Hematopoietic multipotent progenitor cell treated with erythropoietin and hydrocortisone succinate and interleukin-3 and kit ligand, for 4 days (in vitro differentiated cells): ENCODE measurements at regions not wholly inside any gene's neighbourhood (a gene's known extent, or its start where the extent isn't known, plus 50 kb on each side); places are given as distances from the start of the nearest gene placed in this dataset.
"Not testable (repeated sequence)": the region's sequence is repeated elsewhere in the genome, so short reads cannot be mapped to it uniquely, and the experiment has no call there.

Experiments used
- DNase-seq: peaks from one replicate; pipeline ENCODE4 v3.0.0-alpha.2; 2015

- no peak for DNase-seq
Observed at GRCh38 chr1:76687307-76688175, 179.7 kb upstream of the ST6GALNAC5 start.

- DNase-seq, result no peak
Observed at GRCh38 chr1:76690766-76691165, 176.5 kb upstream of the ST6GALNAC5 start.

- DNase-seq, result no peak
Observed at GRCh38 chr1:76695535-76695934, 171.7 kb upstream of the ST6GALNAC5 start.

DNA sequence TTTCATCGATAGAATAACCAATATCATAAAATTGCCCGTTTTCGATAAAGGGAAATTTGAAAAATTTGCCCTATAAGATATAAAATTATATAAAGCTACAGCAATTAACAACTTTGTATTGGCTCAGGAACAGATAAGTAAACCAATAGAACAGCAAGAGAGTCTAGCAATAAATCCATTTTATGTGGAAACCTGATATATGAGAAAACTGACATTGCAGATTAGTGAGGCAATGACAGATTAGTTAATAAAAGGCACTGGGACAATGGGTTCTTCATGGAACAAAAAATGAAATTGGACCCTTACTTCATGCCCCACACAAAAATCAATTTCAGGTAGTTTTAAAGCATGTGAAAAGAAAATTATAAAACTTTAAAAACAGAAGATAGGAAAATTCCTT, 169.9 kb upstream of the ST6GALNAC5 start:
- DNase-seq, result no peak

DNA sequence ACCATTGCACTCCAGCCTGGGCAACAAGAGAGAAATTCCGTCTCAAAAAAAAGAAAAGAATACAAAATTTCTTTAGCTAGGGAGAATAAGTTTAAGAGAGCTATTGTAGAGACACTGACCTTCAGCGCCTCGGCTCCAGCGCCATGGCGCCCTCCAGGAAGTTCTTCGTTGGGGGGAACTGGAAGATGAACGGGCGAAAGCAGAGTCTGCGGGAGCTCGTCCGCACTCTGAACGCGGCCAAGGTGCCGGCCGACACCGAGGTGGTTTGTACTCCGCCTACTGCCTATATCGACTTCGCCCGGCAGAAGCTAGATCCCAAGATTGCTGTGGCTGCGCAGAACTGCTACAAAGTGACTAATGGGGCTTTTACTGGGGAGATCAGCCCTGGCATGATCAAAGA, 167.6 kb upstream of the ST6GALNAC5 start:
- DNase-seq, result not testable (repeated sequence)

GRCh38 chr1:76700200-76700599, 167.1 kb upstream of the ST6GALNAC5 start:
- not testable (repeated sequence) for DNase-seq

DNA sequence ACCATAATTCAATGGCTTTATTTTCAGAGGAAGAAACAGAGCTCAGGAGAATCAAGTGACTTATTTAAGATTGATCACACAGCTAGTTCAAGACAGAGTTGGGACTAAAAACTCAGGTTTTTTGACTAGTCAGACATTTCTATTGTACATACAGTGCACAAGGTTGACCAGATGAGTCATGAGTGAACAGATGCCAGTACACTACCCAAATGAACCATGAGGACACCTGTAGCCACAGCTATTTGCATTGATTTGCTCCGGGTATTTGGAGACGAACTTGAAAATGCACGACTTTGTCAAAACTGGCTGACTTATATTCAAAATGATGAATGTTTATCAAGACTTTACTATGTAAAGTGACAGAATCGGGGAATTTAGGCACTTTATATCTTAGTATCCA, 161.7 kb upstream of the ST6GALNAC5 start:
- no peak for DNase-seq

DNA sequence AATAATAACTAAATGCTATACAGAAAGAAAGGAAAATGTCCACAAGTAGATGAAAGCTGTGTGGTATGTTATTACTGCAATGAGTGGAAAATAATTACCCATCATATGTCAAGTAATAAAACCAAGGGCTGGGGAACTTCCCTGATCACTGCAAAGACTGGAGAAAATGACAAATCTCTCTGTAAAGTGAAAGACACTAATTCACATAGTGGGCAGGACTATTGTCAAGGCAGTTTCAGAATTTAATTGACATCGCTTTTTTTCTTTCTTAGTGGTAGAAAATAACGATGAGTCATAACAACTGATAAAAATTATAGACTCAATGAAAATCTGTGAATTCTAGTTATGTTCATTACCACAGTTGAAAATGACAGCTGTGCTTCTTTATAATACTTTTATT, 153.7 kb upstream of the ST6GALNAC5 start:
- DNase-seq, result no peak

DNA sequence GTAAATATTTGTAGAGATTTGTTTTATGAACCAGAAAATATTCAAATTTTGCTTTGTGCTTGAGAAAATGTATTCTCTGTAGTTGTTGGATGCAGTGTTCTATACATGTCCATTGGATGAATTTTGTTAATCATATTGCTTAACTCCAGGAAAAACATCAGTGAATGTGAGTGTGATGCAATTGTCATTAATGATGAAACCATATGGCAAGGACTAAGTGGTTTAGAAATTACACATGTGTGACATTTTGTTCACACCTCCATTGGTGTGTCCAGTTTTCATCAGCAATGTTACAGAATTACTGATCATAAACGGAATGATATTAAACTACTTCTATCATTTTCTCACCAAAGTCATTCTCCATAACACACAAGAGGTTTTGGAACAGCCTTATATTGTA, 151.8 kb upstream of the ST6GALNAC5 start:
- DNase-seq, result no peak

- no peak for DNase-seq
Observed at GRCh38 chr1:76723949-76724348, 143.3 kb upstream of the ST6GALNAC5 start.

GRCh38 chr1:76724816-76725215, 142.5 kb upstream of the ST6GALNAC5 start:
- DNase-seq, result no peak

GRCh38 chr1:76725864-76726619, 141.2 kb upstream of the ST6GALNAC5 start:
- DNase-seq, result no peak

- no peak for DNase-seq
Observed at GRCh38 chr1:76727520-76727919, 139.8 kb upstream of the ST6GALNAC5 start.

DNA sequence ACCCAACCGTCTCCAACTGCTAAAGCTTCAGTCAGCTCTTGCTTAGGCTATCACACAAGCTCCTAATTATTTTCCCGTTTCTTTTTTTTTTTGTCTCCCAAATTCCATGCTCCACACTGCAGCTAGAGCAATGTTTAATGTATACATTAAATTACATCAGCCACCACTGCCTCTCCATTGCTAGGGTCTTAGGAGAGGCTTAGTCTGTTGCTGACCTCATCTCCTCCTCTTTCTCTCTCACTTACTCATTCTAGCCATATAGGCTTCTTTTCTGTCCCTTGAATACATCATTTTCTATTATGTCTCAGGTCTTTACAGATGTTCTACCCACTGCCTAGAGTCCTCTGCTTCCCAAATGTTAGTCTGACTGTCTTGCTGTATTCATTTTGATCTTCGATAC, 138.1 kb upstream of the ST6GALNAC5 start:
- DNase-seq, result no peak

DNA sequence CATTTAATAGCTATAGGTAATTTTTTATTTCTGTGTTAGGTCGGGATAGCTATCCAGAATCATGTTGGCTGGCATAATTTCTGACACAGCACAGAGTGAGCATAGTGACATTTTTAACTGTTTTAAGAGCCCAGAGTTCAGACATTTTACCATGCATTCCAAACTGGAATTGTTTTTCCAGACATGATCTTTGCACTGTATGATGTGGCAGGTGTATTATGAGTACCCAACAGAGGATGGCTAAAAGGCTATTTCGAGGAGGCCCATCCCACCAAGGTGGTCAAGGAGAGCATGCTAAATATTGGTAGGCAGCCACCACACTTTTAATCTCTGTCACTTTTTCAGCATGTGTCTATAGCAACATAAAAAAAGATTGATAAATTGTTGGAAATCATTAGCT, 137.3 kb upstream of the ST6GALNAC5 start:
- no peak for DNase-seq

- not testable (repeated sequence) for DNase-seq
Observed at GRCh38 chr1:76738355-76738754, 128.9 kb upstream of the ST6GALNAC5 start.

DNA sequence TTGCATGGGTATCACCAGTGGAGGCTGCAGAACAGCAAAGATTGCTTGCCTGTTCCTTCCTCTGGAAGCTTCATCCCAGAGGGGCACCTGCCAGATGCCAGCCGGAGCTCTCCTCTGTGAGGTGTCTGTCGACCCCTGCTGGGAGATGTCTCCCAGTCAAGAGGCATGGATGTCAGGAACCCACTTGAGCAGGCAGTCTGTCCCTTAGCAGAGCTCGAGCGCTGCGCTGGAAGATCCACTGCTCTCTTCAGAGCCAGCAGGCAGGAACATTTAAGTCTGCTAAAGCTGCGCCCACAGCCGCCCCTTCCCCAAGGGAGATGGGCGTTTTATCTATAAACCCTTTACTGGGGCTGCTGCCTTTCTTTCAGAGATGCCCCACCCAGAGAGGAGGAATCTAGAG, 126.3 kb upstream of the ST6GALNAC5 start:
- DNase-seq, result not testable (repeated sequence)

GRCh38 chr1:76744989-76745388, 122.3 kb upstream of the ST6GALNAC5 start:
- no peak for DNase-seq

DNA sequence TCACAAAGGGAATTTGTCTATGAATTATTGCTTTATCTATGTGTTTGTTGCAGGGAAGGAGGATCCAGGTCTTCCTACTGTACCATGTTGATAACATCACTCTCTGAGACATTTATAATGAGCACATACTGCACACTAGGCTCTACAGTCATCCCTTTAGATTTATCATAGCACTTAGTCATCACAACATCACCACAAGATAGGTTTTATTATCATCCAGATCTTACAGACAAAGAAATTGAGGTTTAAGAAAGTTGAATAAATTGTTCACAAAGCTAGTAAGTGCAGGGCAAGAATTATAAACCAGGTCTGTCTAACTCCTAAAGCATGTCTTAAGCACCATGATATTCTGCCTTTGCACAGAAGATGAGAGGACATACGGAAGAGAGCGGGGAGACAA, 121.1 kb upstream of the ST6GALNAC5 start:
- no peak for DNase-seq

- DNase-seq, result no peak
Observed at GRCh38 chr1:76754730-76755129, 112.5 kb upstream of the ST6GALNAC5 start.

GRCh38 chr1:76759171-76759860, 108.0 kb upstream of the ST6GALNAC5 start:
- no peak for DNase-seq

GRCh38 chr1:76759950-76760349, 107.3 kb upstream of the ST6GALNAC5 start:
- DNase-seq, result peak; percentile 44

DNA sequence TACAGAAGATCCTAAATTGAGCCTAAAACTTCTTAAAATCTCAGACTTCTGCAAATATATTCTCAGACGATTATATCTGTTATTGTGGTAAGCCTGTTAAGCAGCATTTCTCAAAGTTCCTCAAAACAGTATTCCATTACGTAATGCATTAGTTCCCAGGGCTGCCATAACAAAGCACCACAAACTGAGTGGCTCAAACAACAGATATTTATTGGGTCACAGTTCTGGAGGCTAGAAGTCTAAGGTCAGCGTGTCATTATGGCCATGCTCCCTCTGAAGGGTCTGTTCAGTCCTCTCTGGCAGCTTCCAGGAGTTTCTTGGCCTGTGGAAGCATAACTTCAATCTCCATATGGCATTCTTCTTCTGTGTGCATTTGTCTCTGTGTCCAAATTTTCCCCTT, 103.5 kb upstream of the ST6GALNAC5 start:
- DNase-seq, result peak; percentile 70
